Neural progenitor cell (in vitro differentiated cells): ENCODE measurements at regions not wholly inside any gene's neighbourhood (a gene's known extent, or its start where the extent isn't known, plus 50 kb on each side); places are given as distances from the start of the nearest gene placed in this dataset.

Experiments
- EZH2 ChIP-seq: fragments of 200-600 bp; sonication (generic); IDR thresholded peaks from 2 replicates; pipeline ENCODE4 v1.6.1; 2017; ENCODE audit warnings: antibody characterized with exemption, mild to moderate bottlenecking, moderate library complexity
- TF ChIP-seq, protein P1 (sequence below): fragments of 200-600 bp; sonication (generic); IDR thresholded peaks from 2 replicates; pipeline ENCODE4 v1.5.1; 2017; ENCODE audit warnings: antibody characterized with exemption, mild to moderate bottlenecking

DNA sequence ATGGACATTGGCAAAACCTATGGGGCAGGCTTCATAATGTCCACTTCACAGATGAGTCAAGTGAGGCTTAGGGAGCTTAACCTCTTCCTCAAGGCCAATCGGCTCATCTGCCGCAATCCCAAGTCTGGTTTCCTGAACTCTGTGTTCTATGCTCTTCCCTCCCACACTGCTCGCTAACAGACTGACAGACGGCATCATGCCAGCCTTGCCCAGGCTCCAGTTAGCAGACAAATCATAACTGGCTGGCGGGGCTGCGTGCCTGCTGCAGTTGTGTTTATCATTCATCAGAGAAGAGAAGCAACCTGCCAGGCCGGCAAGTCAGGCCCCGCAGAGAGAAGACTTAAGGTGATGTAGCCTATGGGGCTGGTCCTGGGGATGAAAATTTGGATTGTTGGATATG is 216.2 kb upstream of the ASIC2 start:
- TF ChIP-seq, protein P1, sequence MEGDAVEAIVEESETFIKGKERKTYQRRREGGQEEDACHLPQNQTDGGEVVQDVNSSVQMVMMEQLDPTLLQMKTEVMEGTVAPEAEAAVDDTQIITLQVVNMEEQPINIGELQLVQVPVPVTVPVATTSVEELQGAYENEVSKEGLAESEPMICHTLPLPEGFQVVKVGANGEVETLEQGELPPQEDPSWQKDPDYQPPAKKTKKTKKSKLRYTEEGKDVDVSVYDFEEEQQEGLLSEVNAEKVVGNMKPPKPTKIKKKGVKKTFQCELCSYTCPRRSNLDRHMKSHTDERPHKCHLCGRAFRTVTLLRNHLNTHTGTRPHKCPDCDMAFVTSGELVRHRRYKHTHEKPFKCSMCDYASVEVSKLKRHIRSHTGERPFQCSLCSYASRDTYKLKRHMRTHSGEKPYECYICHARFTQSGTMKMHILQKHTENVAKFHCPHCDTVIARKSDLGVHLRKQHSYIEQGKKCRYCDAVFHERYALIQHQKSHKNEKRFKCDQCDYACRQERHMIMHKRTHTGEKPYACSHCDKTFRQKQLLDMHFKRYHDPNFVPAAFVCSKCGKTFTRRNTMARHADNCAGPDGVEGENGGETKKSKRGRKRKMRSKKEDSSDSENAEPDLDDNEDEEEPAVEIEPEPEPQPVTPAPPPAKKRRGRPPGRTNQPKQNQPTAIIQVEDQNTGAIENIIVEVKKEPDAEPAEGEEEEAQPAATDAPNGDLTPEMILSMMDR = no peak
- TF ChIP-seq EZH2 = no peak
